Epidermal melanocyte (primary cell): ENCODE measurements at regions not wholly inside any gene's neighbourhood (a gene's known extent, or its start where the extent isn't known, plus 50 kb on each side); places are given as distances from the start of the nearest gene placed in this dataset.

Source experiments
- DNase-seq: peaks from one replicate; pipeline ENCODE4 v3.0.0; 2011; ENCODE audit warnings: low spot score; ENCODE audit not compliant: insufficient read length

DNA sequence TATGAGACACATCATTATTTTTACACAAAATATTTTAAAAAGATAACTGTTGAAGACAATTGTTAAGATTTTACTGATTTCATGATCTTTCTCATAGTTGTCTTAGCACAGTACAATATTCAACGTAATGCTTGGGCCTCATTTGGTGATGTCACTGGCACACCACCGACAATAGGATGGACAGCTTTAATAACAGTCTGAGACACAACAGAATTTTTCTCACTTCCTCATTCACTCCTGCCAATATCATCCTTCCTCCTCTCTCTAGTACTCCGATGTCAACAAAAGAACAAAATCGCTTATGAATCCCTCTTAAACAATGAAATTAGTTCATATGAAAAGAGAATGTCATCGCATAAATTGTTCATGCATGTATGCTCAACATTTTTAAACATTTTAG, 461.9 kb upstream of the CDH7 start:
- no peak for DNase-seq

DNA sequence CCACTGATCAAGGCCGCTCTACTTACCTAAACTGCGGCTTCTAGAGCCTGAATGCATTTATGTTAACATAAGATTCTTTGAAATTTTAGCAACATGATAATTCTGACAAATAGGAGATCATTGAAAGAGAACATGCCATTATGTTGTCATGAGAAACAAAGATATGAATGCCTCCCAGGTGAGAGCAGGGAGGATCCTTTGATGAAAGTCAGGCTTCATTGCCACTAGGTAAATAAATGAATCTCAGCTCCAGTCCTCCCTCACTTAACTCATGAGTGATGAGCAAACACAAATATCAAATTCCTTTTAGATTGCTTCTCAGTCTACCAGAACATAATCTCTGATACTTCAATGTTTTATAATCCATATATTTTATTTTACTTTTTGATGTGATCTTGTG, 463.2 kb upstream of the CDH7 start:
- DNase-seq: no peak

DNA sequence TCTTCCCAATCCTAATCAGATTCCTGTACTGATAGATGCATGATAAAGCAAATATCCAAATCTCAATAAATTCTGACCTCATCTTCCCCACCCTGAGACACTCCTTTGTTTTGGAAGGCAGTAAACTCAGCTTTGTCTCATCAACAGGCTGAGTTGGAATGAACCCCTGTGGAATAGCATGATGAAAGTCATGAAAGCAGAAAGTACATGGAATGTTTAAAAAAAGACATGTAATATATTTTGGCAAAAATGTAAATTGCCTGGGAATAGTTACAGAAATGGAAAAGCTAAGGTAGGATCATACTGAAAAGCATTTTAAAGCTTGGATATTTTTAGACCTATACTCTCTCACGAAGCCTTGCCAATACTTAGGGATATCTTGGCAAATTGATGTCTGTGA, 468.7 kb upstream of the CDH7 start:
- no peak for DNase-seq

GRCh38 chr18:65279668-65280305, 471.0 kb upstream of the CDH7 start:
- DNase-seq: no peak

GRCh38 chr18:65278939-65279667, 471.7 kb upstream of the CDH7 start:
- no peak for DNase-seq

GRCh38 chr18:65269375-65269774, 481.4 kb upstream of the CDH7 start:
- DNase-seq: no peak

DNA sequence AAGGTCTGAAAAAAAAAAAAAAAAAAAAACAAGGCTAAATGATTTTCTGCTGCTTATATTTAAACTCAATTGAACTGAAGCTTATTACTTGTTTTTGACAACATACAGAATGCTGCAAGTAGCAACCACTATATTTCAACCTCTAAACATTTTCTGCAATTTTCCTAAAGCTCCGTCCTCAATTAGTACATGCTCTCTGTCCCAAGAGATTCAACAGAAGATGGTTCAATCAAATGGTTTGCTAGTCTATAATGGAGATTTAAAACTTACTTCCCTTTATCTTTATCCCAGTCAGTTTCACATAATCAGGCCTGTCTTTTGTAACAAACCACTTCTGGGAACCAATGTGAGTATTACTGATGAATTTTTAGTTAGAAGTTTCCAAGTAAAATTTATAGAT, 485.1 kb upstream of the CDH7 start:
- DNase-seq: no peak

GRCh38 chr18:65260030-65260429, 490.8 kb upstream of the CDH7 start:
- DNase-seq: no peak

GRCh38 chr18:65259403-65259802, 491.4 kb upstream of the CDH7 start:
- no peak for DNase-seq

DNA sequence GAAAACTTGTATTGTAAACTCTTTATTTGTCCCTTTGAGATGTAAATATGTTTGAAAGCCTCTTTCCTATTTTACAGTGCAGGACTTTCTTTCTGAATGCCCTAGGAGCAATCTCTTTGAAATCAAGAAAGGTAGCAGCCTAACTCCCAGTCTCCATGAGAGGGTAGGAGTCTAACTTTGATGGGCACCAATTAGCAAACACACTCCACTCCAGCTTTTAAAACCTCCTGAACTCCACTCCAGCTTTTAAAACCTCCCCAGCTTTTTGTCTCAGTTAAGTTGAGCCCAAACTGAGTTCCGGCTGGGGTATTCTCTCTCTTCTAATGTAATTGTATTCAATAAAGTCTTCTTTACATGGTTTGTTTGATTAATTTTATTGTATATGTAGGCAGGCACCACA, 493.7 kb upstream of the CDH7 start:
- DNase-seq: no peak

DNA sequence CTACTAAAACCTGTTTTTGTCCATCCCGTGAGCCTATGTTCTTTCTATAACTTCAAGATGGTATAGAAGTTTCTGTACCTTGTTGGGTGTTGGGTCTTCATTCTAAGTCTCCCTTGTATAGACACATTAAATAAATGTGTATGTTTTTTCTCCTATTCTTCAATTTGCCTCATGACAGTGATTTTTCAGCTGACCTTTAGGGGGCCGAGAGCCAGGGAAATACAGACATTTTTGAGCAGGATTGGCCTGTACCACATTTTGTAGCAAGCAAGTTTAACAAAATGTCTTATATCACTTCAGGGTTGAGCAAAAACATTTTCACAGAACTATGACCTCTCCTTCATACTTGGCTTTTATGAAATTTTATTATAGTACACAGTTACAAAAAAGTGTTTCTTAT, 495.4 kb upstream of the CDH7 start:
- DNase-seq: no peak

DNA sequence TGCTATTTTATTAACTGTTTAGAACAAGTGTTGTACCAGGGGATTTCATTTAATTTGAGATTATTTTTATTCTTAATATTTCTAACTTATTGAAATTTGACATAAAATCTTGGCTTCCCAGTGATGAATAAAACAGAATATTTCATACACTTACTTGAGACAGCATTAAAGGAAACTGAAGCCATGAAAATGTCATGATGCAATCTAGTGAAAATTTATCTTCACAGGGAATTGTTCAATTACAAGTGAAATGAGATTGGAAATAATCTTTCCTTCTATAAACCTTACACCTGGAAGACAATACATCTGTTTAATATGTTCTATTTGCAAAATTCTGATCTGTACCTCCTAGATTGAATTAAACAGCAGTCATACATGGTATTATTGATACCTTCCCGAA, 511.0 kb upstream of the CDH7 start:
- DNase-seq: no peak

DNA sequence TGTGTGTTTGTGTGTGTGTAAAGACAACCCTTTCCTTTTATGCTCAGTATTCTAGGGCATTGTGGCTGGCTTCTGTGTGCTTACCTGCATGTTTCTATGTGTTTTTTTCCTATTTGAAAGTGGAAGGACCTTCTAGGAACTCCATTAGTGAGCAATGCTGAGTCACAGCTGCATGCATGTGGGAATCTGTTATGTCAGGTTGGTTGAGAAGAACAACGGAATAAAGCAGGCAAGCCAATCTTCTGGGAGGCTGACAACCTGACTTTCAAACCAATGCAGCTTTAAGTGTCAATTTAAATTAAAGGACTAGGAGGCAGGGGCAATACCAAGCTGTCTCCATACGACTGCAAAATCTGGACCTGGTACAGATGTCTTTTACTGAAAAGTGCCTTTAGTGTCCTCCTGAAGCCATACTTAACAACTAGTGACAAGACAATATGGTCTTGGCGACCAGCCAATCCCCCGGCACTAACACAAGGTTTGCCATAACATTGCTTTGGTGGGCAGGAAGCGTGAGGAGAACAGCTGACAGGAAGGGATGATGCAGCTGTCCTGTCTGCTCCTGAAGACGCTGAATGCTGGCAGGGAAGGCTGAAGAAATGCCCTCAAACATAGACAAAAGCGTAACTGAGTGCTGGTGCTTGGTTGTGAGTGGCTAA, 514.7 kb upstream of the CDH7 start:
- DNase-seq: no peak

GRCh38 chr18:65230311-65230710, 520.5 kb upstream of the CDH7 start:
- no peak for DNase-seq

DNA sequence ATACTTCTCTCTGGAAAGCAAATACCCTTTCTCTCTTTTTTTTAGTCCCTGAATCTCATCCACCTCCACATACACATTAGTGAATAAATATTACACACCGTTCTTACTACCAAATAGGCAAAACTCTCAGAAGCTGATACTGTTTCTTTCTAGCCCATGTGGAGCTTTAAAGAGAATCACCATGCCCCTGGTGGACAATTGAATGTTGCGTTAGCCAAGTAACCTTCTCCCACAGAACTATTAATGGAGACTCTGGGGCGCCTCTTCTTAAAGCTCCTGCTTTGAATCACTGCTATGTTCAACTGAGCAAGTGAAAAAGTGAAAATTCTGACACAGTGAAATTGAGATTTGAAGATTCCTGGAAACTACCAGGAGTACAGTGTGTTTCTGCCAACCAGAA, 522.8 kb upstream of the CDH7 start:
- DNase-seq: no peak

- DNase-seq: no peak
Measured at GRCh38 chr18:65221736-65222135, 529.1 kb upstream of the CDH7 start.

GRCh38 chr18:65221115-65221514, 529.7 kb upstream of the CDH7 start:
- no peak for DNase-seq

- no peak for DNase-seq
Measured at GRCh38 chr18:65215865-65216466, 534.8 kb upstream of the CDH7 start.

DNA sequence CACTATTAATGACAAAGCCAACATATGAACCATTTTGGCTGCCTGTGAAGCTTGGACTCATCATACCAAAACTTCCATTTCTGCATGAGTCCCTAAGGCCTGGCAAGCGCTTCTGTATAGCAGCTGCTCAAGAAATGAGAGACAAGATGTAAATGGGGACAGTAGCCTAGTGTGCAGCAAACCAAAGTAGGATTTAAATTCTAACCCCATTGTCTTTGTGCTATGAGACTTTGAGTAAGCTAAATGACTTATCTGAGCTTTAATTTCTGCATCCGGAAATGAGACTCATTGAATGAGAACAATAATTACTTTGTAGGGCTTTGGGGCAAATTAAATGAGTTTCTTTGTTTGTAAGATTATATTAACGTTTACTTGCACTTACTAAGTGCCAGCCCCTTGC, 536.4 kb upstream of the CDH7 start:
- DNase-seq: no peak

DNA sequence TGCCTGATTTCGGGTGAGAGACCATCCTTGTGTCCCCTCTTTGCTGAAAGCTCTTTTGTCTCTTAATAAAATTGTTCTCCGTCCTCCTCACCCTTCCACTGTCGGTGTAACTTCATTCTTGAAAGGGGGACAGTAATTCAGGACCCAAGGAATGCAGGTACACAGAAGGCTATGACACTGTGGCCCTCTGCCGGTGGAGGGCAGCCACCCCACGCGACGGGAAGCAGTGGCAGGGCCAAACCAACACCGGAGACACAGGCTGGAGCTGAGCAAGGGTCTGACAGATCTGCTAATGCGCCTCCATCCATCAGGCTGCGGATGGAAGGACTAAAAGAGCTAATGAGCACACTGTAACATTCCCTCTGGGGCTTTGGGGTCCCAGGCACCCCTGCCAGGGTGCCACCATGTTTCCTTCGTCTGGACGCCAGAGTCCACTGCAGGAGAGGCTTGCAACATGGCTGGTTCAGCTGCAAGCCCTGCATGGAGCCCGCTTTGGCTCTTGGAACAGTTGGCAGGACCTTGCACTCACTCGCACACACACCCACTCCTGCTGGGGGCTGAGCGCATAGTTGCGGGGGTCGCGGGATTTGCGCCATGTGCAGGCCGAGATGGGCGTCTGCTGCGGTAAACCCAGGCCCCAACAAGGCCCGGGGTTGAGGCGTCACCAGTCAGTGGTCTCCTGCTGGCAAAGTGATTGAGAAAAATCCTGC, 544.1 kb upstream of the CDH7 start:
- no peak for DNase-seq

- no peak for DNase-seq
Measured at GRCh38 chr18:65202091-65202490, 548.7 kb upstream of the CDH7 start.

GRCh38 chr18:65175681-65176080, 575.1 kb upstream of the CDH7 start:
- DNase-seq: no peak
